CD14-positive monocyte (primary cell): ENCODE measurements at regions not wholly inside any gene's neighbourhood (a gene's known extent, or its start where the extent isn't known, plus 50 kb on each side); places are given as distances from the start of the nearest gene placed in this dataset.
"Not testable (repeated sequence)": the region's sequence is repeated elsewhere in the genome, so short reads cannot be mapped to it uniquely, and the experiment has no call there.

Experiments used
- DNase-seq, 3 donors: peaks; one replicate each; pipeline ENCODE4 v3.0.0-alpha.2; 2011 to 2022
- H2AFZ ChIP-seq: 2 replicates; pipeline ENCODE4 v1.6.0; 2012; ENCODE audit warnings: mild to moderate bottlenecking, low read depth, low read length, inconsistent platforms; ENCODE audit not compliant: insufficient read depth, poor library complexity, severe bottlenecking
- H3K27ac ChIP-seq, 2 donors: 1 replicate in 1 of 2; 2 replicates in 1 of 2; pipeline ENCODE4 v1.5.1; 2012 to 2013; ENCODE audit warnings: low read length in 2 of 2, control low read depth in 1 of 2, inconsistent platforms in 1 of 2, low read depth in 1 of 2, mild to moderate bottlenecking in 1 of 2
- H3K27me3 ChIP-seq, 2 donors: one replicate each; pipeline versions ENCODE4 v1.6.0 to v1.6.1; 2011 to 2013; ENCODE audit warnings: low read length in 2 of 2; ENCODE audit not compliant: control insufficient read depth in 2 of 2, insufficient read depth in 2 of 2
- H3K36me3 ChIP-seq, 2 donors: replicated peaks in 1 of 2; 1 replicate in 1 of 2; 2 replicates in 1 of 2; pipeline versions ENCODE4 v1.5.1 to v1.6.1; 2012 to 2013; ENCODE audit warnings: low read length in 2 of 2, control low read depth in 1 of 2, inconsistent platforms in 1 of 2, mild to moderate bottlenecking in 1 of 2; ENCODE audit not compliant: insufficient read depth in 2 of 2, control insufficient read depth in 1 of 2
- H3K4me1 ChIP-seq, 2 donors: 1 replicate in 1 of 2; 2 replicates in 1 of 2; pipeline versions ENCODE4 v1.5.1 to v1.6.1; 2012 to 2013; ENCODE audit warnings: low read length in 2 of 2, control low read depth in 1 of 2, inconsistent platforms in 1 of 2, mild to moderate bottlenecking in 1 of 2, moderate library complexity in 1 of 2; ENCODE audit not compliant: insufficient read depth in 2 of 2, control insufficient read depth in 1 of 2
- H3K4me2 ChIP-seq: replicated peaks from 2 replicates; pipeline ENCODE3; 2012; ENCODE audit warnings: low read length, moderate library complexity, mild to moderate bottlenecking; ENCODE audit not compliant: poor library complexity, severe bottlenecking; ENCODE audit errors: extremely low read depth
- H3K4me3 ChIP-seq, 3 experiments: fragments of 200-600 bp in 1 of 3; sonication (generic) in 1 of 3; replicated peaks in 1 of 3; 1 replicate in 2 of 3; 2 replicates in 1 of 3; pipeline ENCODE4 v1.5.1; 2011 to 2013; ENCODE audit warnings: low read length in 3 of 3, mild to moderate bottlenecking in 3 of 3, control low read depth in 2 of 3, low read depth in 2 of 3, inconsistent platforms in 1 of 3, moderate library complexity in 1 of 3
- H3K79me2 ChIP-seq: 2 replicates; pipeline ENCODE4 v1.6.0; 2012; ENCODE audit warnings: mild to moderate bottlenecking, control low read depth, inconsistent platforms, low read length, moderate library complexity; ENCODE audit not compliant: insufficient read depth
- H3K9ac ChIP-seq: 2 replicates; pipeline ENCODE4 v1.6.0; 2017; ENCODE audit warnings: low read length, mild to moderate bottlenecking; ENCODE audit not compliant: insufficient read depth, poor library complexity, severe bottlenecking
- H3K9me3 ChIP-seq, 2 donors: replicated peaks in 1 of 2; 1 replicate in 1 of 2; 2 replicates in 1 of 2; pipeline versions ENCODE4 v1.5.1 to v1.6.1; 2012 to 2013; ENCODE audit warnings: low read length in 2 of 2, control low read depth in 1 of 2; ENCODE audit not compliant: control insufficient read depth in 1 of 2, insufficient read depth in 1 of 2
- H4K20me1 ChIP-seq: 2 replicates; pipeline ENCODE4 v1.6.0; 2012; ENCODE audit warnings: mild to moderate bottlenecking, low read length, control low read depth, moderate library complexity; ENCODE audit not compliant: insufficient read depth
- H3K27ac Mint-ChIP-seq, 7 donors: one replicate each; pipeline ENCODE4 v1.8.0; 2020; ENCODE audit warnings: mild to moderate bottlenecking in 7 of 7, mixed read lengths in 7 of 7, moderate library complexity in 6 of 7, inconsistent platforms in 2 of 7
- H3K27me3 Mint-ChIP-seq, 3 donors: one replicate each; pipeline ENCODE4 v1.8.0; 2021 to 2022; ENCODE audit warnings: low read depth in 3 of 3, mild to moderate bottlenecking in 3 of 3, mixed read lengths in 3 of 3, moderate library complexity in 3 of 3, inconsistent platforms in 1 of 3
- H3K36me3 Mint-ChIP-seq, 2 donors: one replicate each; pipeline ENCODE4 v1.8.0; 2020; ENCODE audit warnings: mixed read lengths in 2 of 2, inconsistent platforms in 1 of 2, mild to moderate bottlenecking in 1 of 2
- H3K4me1 Mint-ChIP-seq: one replicate; pipeline ENCODE4 v1.8.0; 2020; ENCODE audit warnings: mild to moderate bottlenecking, mixed read lengths
- H3K4me3 Mint-ChIP-seq, 2 donors: one replicate each; pipeline ENCODE4 v1.8.0; 2020; ENCODE audit warnings: mild to moderate bottlenecking in 2 of 2, mixed read lengths in 2 of 2, moderate library complexity in 1 of 2
- H3K9me3 Mint-ChIP-seq, 7 donors: one replicate each; pipeline ENCODE4 v1.8.0; 2020 to 2022; ENCODE audit warnings: mixed read lengths in 7 of 7, mild to moderate bottlenecking in 6 of 7, moderate library complexity in 6 of 7, inconsistent platforms in 2 of 7
- CTCF ChIP-seq: fragments of 200-600 bp; IDR thresholded peaks from one replicate; pipeline ENCODE4 v1.8.0; 2022; ENCODE audit warnings: antibody characterized with exemption, mild to moderate bottlenecking
- WGBS: methylation state at CpG from one replicate; pipeline ENCODE4 v1.1.5; 2013; ENCODE audit warnings: missing lambda C conversion rate; ENCODE audit not compliant: insufficient coverage; 5-methylcytosine and 5-hydroxymethylcytosine counted together
- intact Hi-C, 2 donors: fragments of 100-400 bp; cut with micrococcal nuclease; formaldehyde crosslinking; loops; one replicate each; pipeline versions ENCODE4 v1.15.0 to v1.15.1; 2023

GRCh38 chr5:20833081-20833627 is 845.2 kb upstream of the CDH18 start:
- no peak overlapping the region for H3K4me3 Mint-ChIP-seq
- no peaks in the 10 kb centered on the region for H3K4me1 ChIP-seq
- TF ChIP-seq CTCF: no peak
- no peak for DNase-seq
- no peaks in the 10 kb centered on the region for H3K36me3 Mint-ChIP-seq
- no peak overlapping the region for H3K27ac ChIP-seq
- H3K79me2 ChIP-seq: no peaks in the 10 kb centered on the region
- no peaks in the 10 kb centered on the region for H3K27me3 Mint-ChIP-seq
- H2AFZ ChIP-seq: no peak overlapping the region
- H3K36me3 ChIP-seq: no peaks in the 10 kb centered on the region
- H3K9me3 ChIP-seq: peaks cover 4 to 6% of the 10 kb centered on the region in 2 donors
- no peak overlapping the region for H3K4me3 ChIP-seq
- no peak overlapping the region for H3K4me2 ChIP-seq
- no peaks in the 10 kb centered on the region for H4K20me1 ChIP-seq
- H3K9me3 Mint-ChIP-seq: peaks cover 0 to 10% (median 2%) of the 10 kb centered on the region in 7 donors
- H3K9ac ChIP-seq: no peak overlapping the region
- no peaks in the 10 kb centered on the region for H3K27me3 ChIP-seq
- intact Hi-C loops: no loop called here
- WGBS: 55% methylated on average over 2 of the region's 4 CpGs
- no peak overlapping the region for H3K27ac Mint-ChIP-seq
- no peaks in the 10 kb centered on the region for H3K4me1 Mint-ChIP-seq

- no peaks in the 10 kb centered on the region for H3K36me3 ChIP-seq
- no peak overlapping the region for H3K9ac ChIP-seq
- Mint-ChIP-seq H3K27ac (no peak overlapping the region), H3K4me3 (no peak overlapping the region), H3K36me3 (no peaks in the 10 kb centered on the region), H3K4me1 (no peaks in the 10 kb centered on the region), H3K9me3 (peaks cover 0 to 10% (median 2%) of the 10 kb centered on the region in 7 donors), H3K27me3 (no peaks in the 10 kb centered on the region)
- no peak overlapping the region for H3K27ac ChIP-seq
- H3K4me3 ChIP-seq: no peak overlapping the region
- H3K27me3 ChIP-seq: no peaks in the 10 kb centered on the region
- no peaks in the 10 kb centered on the region for H4K20me1 ChIP-seq
- no peaks in the 10 kb centered on the region for H3K4me1 ChIP-seq
- peaks cover 4 to 6% of the 10 kb centered on the region in 2 donors for H3K9me3 ChIP-seq
- H3K79me2 ChIP-seq: no peaks in the 10 kb centered on the region
- TF ChIP-seq CTCF: no peak
- WGBS: 82% methylated on average over 1 of the region's 5 CpGs
- intact Hi-C loops: no loop called here
- DNase-seq: peak in 1 of 3 donors; percentile 1
- H2AFZ ChIP-seq: no peak overlapping the region
- no peak overlapping the region for H3K4me2 ChIP-seq
Observed at GRCh38 chr5:20832204-20833080, 844.4 kb upstream of the CDH18 start.

- DNase-seq, H3K27me3 Mint-ChIP-seq, intact Hi-C loops, H3K36me3 Mint-ChIP-seq, H3K4me1 ChIP-seq, H3K27ac Mint-ChIP-seq, H3K9me3 Mint-ChIP-seq, H3K27ac ChIP-seq, H3K36me3 ChIP-seq, H3K9me3 ChIP-seq, H3K79me2 ChIP-seq, H4K20me1 ChIP-seq, H3K4me1 Mint-ChIP-seq, H3K9ac ChIP-seq, H3K27me3 ChIP-seq, H3K4me2 ChIP-seq, H3K4me3 ChIP-seq, H2AFZ ChIP-seq, H3K4me3 Mint-ChIP-seq: not testable (repeated sequence)
- no CpG with 5 or more reads among the region's 1 CpG for WGBS
Observed at GRCh38 chr5:20825951-20826350, 838.0 kb upstream of the CDH18 start.
